B cell (primary cell): ENCODE measurements at regions not wholly inside any gene's neighbourhood (a gene's known extent, or its start where the extent isn't known, plus 50 kb on each side); places are given as distances from the start of the nearest gene placed in this dataset.

ENCODE experiments used
- ATAC-seq: fragments of 200-7000 bp; cut with Tn5 transposase; one replicate; pipeline ENCODE4 v1.10.0; 2021; ENCODE audit warnings: low read depth, mild to moderate bottlenecking, moderate number of reproducible peaks, moderate library complexity
- CTCF ChIA-PET: fragments of 350-600 bp; sonication (Branson Sonifier 250); formaldehyde crosslinking; loops from one replicate; lab custom pipeline; 2021; ENCODE audit warnings: antibody characterized with exemption, inconsistent platforms; lab: Charles Lee
- POLR2A ChIA-PET: fragments of 350-600 bp; sonication (Branson Sonifier 250); formaldehyde crosslinking; loops from one replicate; lab custom pipeline; 2021; ENCODE audit warnings: antibody characterized with exemption; lab: Charles Lee
- DNase-seq: peaks from one replicate; pipeline ENCODE4 v3.0.0; 2013
- H2AFZ ChIP-seq: 2 replicates; pipeline ENCODE4 v1.6.1; 2012; ENCODE audit warnings: mild to moderate bottlenecking, low read depth, low read length; ENCODE audit not compliant: insufficient read depth, poor library complexity, severe bottlenecking
- H3K27ac ChIP-seq, 2 donors: 1 replicate in 1 of 2; 2 replicates in 1 of 2; pipeline ENCODE4 v1.5.1; 2012 to 2013; ENCODE audit warnings: low read length in 2 of 2, mild to moderate bottlenecking in 2 of 2, moderate library complexity in 1 of 2
- H3K27me3 ChIP-seq, 4 experiments: fragments of 200-600 bp in 1 of 4; sonication (generic) in 1 of 4; replicated peaks in 1 of 4; 1 replicate in 2 of 4; 2 replicates in 2 of 4; pipeline versions ENCODE4 v1.6.1 to v1.7.0; 2013 to 2016; ENCODE audit warnings: low read length in 3 of 4, mild to moderate bottlenecking in 2 of 4, mixed read lengths in 1 of 4, moderate library complexity in 1 of 4; ENCODE audit not compliant: insufficient read depth in 4 of 4, control insufficient read depth in 3 of 4; ENCODE audit errors: control extremely low read depth in 1 of 4
- H3K36me3 ChIP-seq, 2 experiments: replicated peaks in 1 of 2; 1 replicate in 1 of 2; 2 replicates in 1 of 2; pipeline versions ENCODE4 v1.6.1 to v1.7.1; 2013; ENCODE audit warnings: low read length in 1 of 2; ENCODE audit not compliant: insufficient read depth in 2 of 2, control insufficient read depth in 1 of 2; ENCODE audit errors: control extremely low read depth in 1 of 2, extremely low read depth in 1 of 2
- H3K4me1 ChIP-seq, 2 donors: fragments of 200-600 bp in 1 of 2; sonication (generic) in 1 of 2; 1 replicate in 1 of 2; 2 replicates in 1 of 2; pipeline versions ENCODE4 v1.5.1 to v1.6.1; 2013 to 2017; ENCODE audit warnings: low read length in 2 of 2; ENCODE audit not compliant: control insufficient read depth in 2 of 2, insufficient read depth in 2 of 2
- H3K4me2 ChIP-seq: replicated peaks from 2 replicates; pipeline ENCODE3; 2012; ENCODE audit warnings: mild to moderate bottlenecking, low read depth, low read length; ENCODE audit not compliant: poor library complexity, severe bottlenecking
- H3K4me3 ChIP-seq, 5 experiments: fragments of 200-600 bp in 1 of 5; sonication (generic) in 1 of 5; 1 replicate in 3 of 5; 2 replicates in 2 of 5; pipeline versions ENCODE4 v1.5.1 to v1.7.0; 2011 to 2016; ENCODE audit warnings: low read length in 4 of 5, mild to moderate bottlenecking in 4 of 5, low read depth in 2 of 5, control low read depth in 1 of 5, moderate library complexity in 1 of 5; ENCODE audit not compliant: insufficient read depth in 1 of 5; ENCODE audit errors: control extremely low read depth in 1 of 5, extremely low read depth in 1 of 5
- H3K79me2 ChIP-seq: fragments of 200-600 bp; sonication (generic); one replicate; pipeline ENCODE4 v1.6.0; 2016; ENCODE audit warnings: low read length; ENCODE audit not compliant: control insufficient read depth, insufficient read depth
- H3K9ac ChIP-seq: fragments of 200-600 bp; sonication (generic); 2 replicates; pipeline ENCODE4 v1.6.1; 2017; ENCODE audit warnings: mild to moderate bottlenecking, low read length, moderate library complexity
- H3K9me3 ChIP-seq, 3 donors: one replicate each; pipeline versions ENCODE4 v1.6.1 to v1.7.1; 2013; ENCODE audit warnings: low read length in 2 of 3; ENCODE audit not compliant: control insufficient read depth in 2 of 3, insufficient read depth in 1 of 3; ENCODE audit errors: control extremely low read depth in 1 of 3
- H4K20me1 ChIP-seq: 2 replicates; pipeline ENCODE4 v1.6.0; 2012; ENCODE audit warnings: mild to moderate bottlenecking, low read length; ENCODE audit not compliant: insufficient read depth, control insufficient read depth, poor library complexity, severe bottlenecking
- H3K27ac Mint-ChIP-seq: one replicate; pipeline ENCODE4 v1.8.0; 2021; ENCODE audit warnings: mixed read lengths
- H3K27me3 Mint-ChIP-seq: one replicate; pipeline ENCODE4 v1.8.0; 2021; ENCODE audit warnings: mixed read lengths
- H3K4me1 Mint-ChIP-seq: one replicate; pipeline ENCODE4 v1.8.0; 2021; ENCODE audit warnings: mixed read lengths
- H3K4me3 Mint-ChIP-seq: one replicate; pipeline ENCODE4 v1.8.0; 2021; ENCODE audit warnings: mixed read lengths
- H3K9me3 Mint-ChIP-seq: one replicate; pipeline ENCODE4 v1.8.0; 2022; ENCODE audit warnings: mixed read lengths; ENCODE audit not compliant: insufficient read depth
- CTCF ChIP-seq: fragments of 200-600 bp; IDR thresholded peaks from one replicate; pipeline ENCODE4 v1.8.0; 2022; ENCODE audit warnings: antibody characterized with exemption, mild to moderate bottlenecking
- EZH2 ChIP-seq: IDR thresholded peaks from 2 replicates; pipeline ENCODE4 v1.6.1; 2012; ENCODE audit warnings: borderline replicate concordance, low read depth, mild to moderate bottlenecking, moderate library complexity, low read length; ENCODE audit not compliant: insufficient read depth, poor library complexity, severe bottlenecking
- WGBS: methylation state at CpG from one replicate; pipeline ENCODE4 v1.1.5; 2013; ENCODE audit warnings: missing lambda C conversion rate; ENCODE audit not compliant: insufficient coverage; 5-methylcytosine and 5-hydroxymethylcytosine counted together
- intact Hi-C: fragments of 100-400 bp; cut with micrococcal nuclease; formaldehyde crosslinking; loops from one replicate; pipeline ENCODE4 v1.10.0; 2022

GRCh38 chr16:87119168-87119567 is 198.0 kb downstream of the C16orf95 start:
- Mint-ChIP-seq H3K9me3 (no peaks in the 10 kb centered on the region), H3K4me3 (no peak overlapping the region), H3K4me1 (no peaks in the 10 kb centered on the region), H3K27ac (no peak overlapping the region), H3K27me3 (peaks cover 26% of the 10 kb centered on the region)
- ChIA-PET CTCF (no interaction called here), POLR2A (no interaction called here)
- no peak overlapping the region for H3K4me2 ChIP-seq
- no peaks in the 10 kb centered on the region for H3K36me3 ChIP-seq
- H3K79me2 ChIP-seq, result no peaks in the 10 kb centered on the region
- no peak overlapping the region for H3K9ac ChIP-seq
- DNase-seq (no peak), ATAC-seq (no peak)
- H3K27ac ChIP-seq, result no peak overlapping the region
- peaks cover 0 to 12% (median 0%) of the 10 kb centered on the region in 3 donors for H3K9me3 ChIP-seq
- no peak overlapping the region for H2AFZ ChIP-seq
- TF ChIP-seq EZH2, result no peak
- TF ChIP-seq CTCF, result no peak
- no peaks in the 10 kb centered on the region for H3K4me1 ChIP-seq
- H3K4me3 ChIP-seq, result no peak overlapping the region
- peaks cover 0 to 10% (median 2%) of the 10 kb centered on the region in 4 experiments for H3K27me3 ChIP-seq
- WGBS, result 90% methylated on average over 2 of the region's 2 CpGs
- intact Hi-C loops, result no loop called here
- H4K20me1 ChIP-seq, result no peaks in the 10 kb centered on the region

- Histone ChIP-seq H3K9ac (no peak overlapping the region), H4K20me1 (no peaks in the 10 kb centered on the region), H3K27me3 (peaks cover 0 to 10% (median 2%) of the 10 kb centered on the region in 4 experiments), H3K4me1 (no peaks in the 10 kb centered on the region), H3K79me2 (no peaks in the 10 kb centered on the region), H2AFZ (no peak overlapping the region), H3K9me3 (peaks cover 0 to 12% (median 0%) of the 10 kb centered on the region in 3 donors), H3K4me3 (no peak overlapping the region), H3K4me2 (no peak overlapping the region), H3K36me3 (no peaks in the 10 kb centered on the region), H3K27ac (no peak overlapping the region)
- intact Hi-C loops, result no loop called here
- ATAC-seq (no peak), DNase-seq (no peak)
- H3K4me1 Mint-ChIP-seq, result no peaks in the 10 kb centered on the region
- POLR2A ChIA-PET, result no interaction called here
- WGBS, result 88% methylated on average over 8 of the region's 9 CpGs
- CTCF ChIA-PET, result no interaction called here
- H3K27me3 Mint-ChIP-seq, result peaks cover 26% of the 10 kb centered on the region
- no peaks in the 10 kb centered on the region for H3K9me3 Mint-ChIP-seq
- H3K27ac Mint-ChIP-seq, result no peak overlapping the region
- TF ChIP-seq CTCF (no peak), EZH2 (no peak)
- H3K4me3 Mint-ChIP-seq, result no peak overlapping the region
Measured at GRCh38 chr16:87119748-87120147, 197.4 kb downstream of the C16orf95 start.
